Naive thymus-derived CD4-positive, alpha-beta T cell (primary cell): ENCODE measurements at regions not wholly inside any gene's neighbourhood (a gene's known extent, or its start where the extent isn't known, plus 50 kb on each side); places are given as distances from the start of the nearest gene placed in this dataset.

Experiments used
- ATAC-seq: fragments of 150-1000 bp; cut with Tn5 transposase; 2 replicates; pipeline ENCODE4 v1.10.0; 2021; ENCODE audit warnings: mild to moderate bottlenecking, moderate library complexity
- CTCF ChIA-PET: fragments of 350-600 bp; sonication (Branson Sonifier 250); formaldehyde crosslinking; loops from one replicate; lab custom pipeline; 2021; ENCODE audit warnings: antibody characterized with exemption; lab: Charles Lee
- POLR2A ChIA-PET: fragments of 350-600 bp; sonication (Branson Sonifier 250); formaldehyde crosslinking; loops from one replicate; lab custom pipeline; 2021; ENCODE audit warnings: antibody characterized with exemption, inconsistent platforms; lab: Charles Lee
- DNase-seq, 9 donors: peaks; one replicate each; pipeline versions ENCODE4 v3.0.0 to v3.0.0-alpha.2; 2020 to 2022; ENCODE audit warnings: mixed read lengths in 1 of 9
- H3K27ac ChIP-seq: one replicate; pipeline ENCODE4 v1.7.0; 2013; ENCODE audit warnings: mild to moderate bottlenecking, low read depth, low read length, moderate library complexity
- H3K27me3 ChIP-seq, 2 donors: one replicate each; pipeline ENCODE4 v1.7.0; 2013; ENCODE audit warnings: low read length in 2 of 2, mild to moderate bottlenecking in 2 of 2, moderate library complexity in 2 of 2; ENCODE audit not compliant: control insufficient read depth in 2 of 2, insufficient read depth in 2 of 2
- H3K36me3 ChIP-seq, 3 experiments: 1 replicate in 2 of 3; 2 replicates in 1 of 3; pipeline ENCODE4 v1.7.0; 2013; ENCODE audit warnings: low read length in 3 of 3, mild to moderate bottlenecking in 3 of 3, moderate library complexity in 1 of 3; ENCODE audit not compliant: insufficient read depth in 3 of 3, control insufficient read depth in 2 of 3
- H3K4me1 ChIP-seq, 2 donors: one replicate each; pipeline ENCODE4 v1.7.0; 2013; ENCODE audit warnings: low read length in 2 of 2, mild to moderate bottlenecking in 2 of 2, moderate library complexity in 1 of 2; ENCODE audit not compliant: control insufficient read depth in 2 of 2, insufficient read depth in 2 of 2
- H3K4me3 ChIP-seq: 2 replicates; pipeline ENCODE4 v1.7.0; 2013; ENCODE audit warnings: mild to moderate bottlenecking, low read length
- H3K9me3 ChIP-seq, 3 experiments: 1 replicate in 2 of 3; 2 replicates in 1 of 3; pipeline ENCODE4 v1.7.0; 2013; ENCODE audit warnings: low read length in 3 of 3; ENCODE audit not compliant: control insufficient read depth in 2 of 3
- H3K27ac Mint-ChIP-seq, 9 donors: one replicate each; pipeline ENCODE4 v1.8.0; 2020 to 2022; ENCODE audit warnings: mixed read lengths in 9 of 9, mild to moderate bottlenecking in 8 of 9, moderate library complexity in 5 of 9, inconsistent platforms in 2 of 9
- H3K27me3 Mint-ChIP-seq, 5 donors: one replicate each; pipeline ENCODE4 v1.8.0; 2021 to 2022; ENCODE audit warnings: mixed read lengths in 5 of 5, mild to moderate bottlenecking in 1 of 5
- H3K36me3 Mint-ChIP-seq, 5 donors: one replicate each; pipeline ENCODE4 v1.8.0; 2020 to 2022; ENCODE audit warnings: mixed read lengths in 5 of 5, mild to moderate bottlenecking in 3 of 5, inconsistent platforms in 1 of 5
- H3K4me1 Mint-ChIP-seq, 7 donors: one replicate each; pipeline ENCODE4 v1.8.0; 2020 to 2022; ENCODE audit warnings: mixed read lengths in 7 of 7, mild to moderate bottlenecking in 3 of 7, inconsistent platforms in 1 of 7
- H3K4me3 Mint-ChIP-seq, 10 donors: one replicate each; pipeline ENCODE4 v1.8.0; 2020 to 2022; ENCODE audit warnings: mild to moderate bottlenecking in 10 of 10, mixed read lengths in 10 of 10, moderate library complexity in 6 of 10, inconsistent platforms in 2 of 10
- H3K9me3 Mint-ChIP-seq, 11 donors: one replicate each; pipeline ENCODE4 v1.8.0; 2020 to 2022; ENCODE audit warnings: mixed read lengths in 11 of 11, mild to moderate bottlenecking in 4 of 11, inconsistent platforms in 1 of 11, moderate library complexity in 1 of 11
- intact Hi-C, 2 donors: fragments of 100-400 bp; cut with micrococcal nuclease; formaldehyde crosslinking; loops; one replicate each; pipeline ENCODE4 v1.15.1; 2023

GRCh38 chr18:6623278-6623677 is 106.2 kb upstream of the ARHGAP28 start:
- Histone ChIP-seq H3K4me1 (no peaks in the 10 kb centered on the region), H3K36me3 (no peaks in the 10 kb centered on the region), H3K27ac (no peak overlapping the region), H3K9me3 (no peaks in the 10 kb centered on the region), H3K27me3 (no peaks in the 10 kb centered on the region), H3K4me3 (no peak overlapping the region)
- H3K27me3 Mint-ChIP-seq: no peaks in the 10 kb centered on the region
- H3K36me3 Mint-ChIP-seq: no peaks in the 10 kb centered on the region
- ChIA-PET CTCF (no interaction called here), POLR2A (no interaction called here)
- no peaks in the 10 kb centered on the region for H3K4me1 Mint-ChIP-seq
- DNase-seq (no peak), ATAC-seq (no peak)
- no peak overlapping the region for H3K4me3 Mint-ChIP-seq
- peaks cover 0 to 14% (median 0%) of the 10 kb centered on the region in 11 donors for H3K9me3 Mint-ChIP-seq
- intact Hi-C loops: no loop called here
- H3K27ac Mint-ChIP-seq: no peak overlapping the region

- POLR2A ChIA-PET: no interaction called here
- DNase-seq (no peak), ATAC-seq (no peak)
- intact Hi-C loops: no loop called here
- H3K27ac ChIP-seq: no peak overlapping the region
- Mint-ChIP-seq H3K27me3 (no peaks in the 10 kb centered on the region), H3K27ac (no peak overlapping the region), H3K4me3 (no peak overlapping the region), H3K36me3 (no peaks in the 10 kb centered on the region), H3K9me3 (peaks cover 0 to 4% (median 1%) of the 10 kb centered on the region in 11 donors), H3K4me1 (no peaks in the 10 kb centered on the region)
- no peaks in the 10 kb centered on the region for H3K27me3 ChIP-seq
- no peaks in the 10 kb centered on the region for H3K4me1 ChIP-seq
- H3K9me3 ChIP-seq: no peaks in the 10 kb centered on the region
- CTCF ChIA-PET: no interaction called here
- no peak overlapping the region for H3K4me3 ChIP-seq
- H3K36me3 ChIP-seq: no peaks in the 10 kb centered on the region
Measured at GRCh38 chr18:6624271-6624660, 105.2 kb upstream of the ARHGAP28 start.

- ChIA-PET CTCF (no interaction called here), POLR2A (no interaction called here)
- Mint-ChIP-seq H3K9me3 (peaks cover 0 to 4% (median 0%) of the 10 kb centered on the region in 11 donors), H3K27ac (no peak overlapping the region), H3K27me3 (no peaks in the 10 kb centered on the region), H3K4me1 (no peaks in the 10 kb centered on the region), H3K4me3 (no peak overlapping the region), H3K36me3 (no peaks in the 10 kb centered on the region)
- H3K9me3 ChIP-seq: no peaks in the 10 kb centered on the region
- H3K4me3 ChIP-seq: no peak overlapping the region
- intact Hi-C loops: no loop called here
- H3K27ac ChIP-seq: no peak overlapping the region
- DNase-seq (no peak), ATAC-seq (no peak)
- H3K4me1 ChIP-seq: no peaks in the 10 kb centered on the region
- H3K27me3 ChIP-seq: no peaks in the 10 kb centered on the region
- no peaks in the 10 kb centered on the region for H3K36me3 ChIP-seq
Measured at GRCh38 chr18:6624661-6625311, 104.7 kb upstream of the ARHGAP28 start.

GRCh38 chr18:6625481-6625880 is 104.0 kb upstream of the ARHGAP28 start:
- CTCF ChIA-PET: no interaction called here
- H3K27ac ChIP-seq: no peak overlapping the region

GRCh38 chr18:6626457-6626856 is 103.1 kb upstream of the ARHGAP28 start:
- intact Hi-C loops: no loop called here

More at GRCh38 chr18:6625481-6625880, 104.0 kb upstream of the ARHGAP28 start:
- Histone ChIP-seq H3K36me3 (no peaks in the 10 kb centered on the region), H3K9me3 (no peaks in the 10 kb centered on the region), H3K27me3 (no peaks in the 10 kb centered on the region), H3K4me3 (no peak overlapping the region), H3K4me1 (no peaks in the 10 kb centered on the region)
- Mint-ChIP-seq H3K36me3 (no peaks in the 10 kb centered on the region), H3K4me3 (no peak overlapping the region), H3K9me3 (peaks cover 0 to 4% (median 0%) of the 10 kb centered on the region in 11 donors), H3K27ac (no peak overlapping the region), H3K4me1 (no peaks in the 10 kb centered on the region), H3K27me3 (no peaks in the 10 kb centered on the region)
- no peak for DNase-seq
- intact Hi-C loops: no loop called here
- ATAC-seq: no peak
- POLR2A ChIA-PET: no interaction called here

GRCh38 chr18:6627645-6628044 is 101.9 kb upstream of the ARHGAP28 start:
- no peak overlapping the region for H3K4me3 Mint-ChIP-seq
- no peaks in the 10 kb centered on the region for H3K36me3 ChIP-seq
- H3K36me3 Mint-ChIP-seq: no peaks in the 10 kb centered on the region
- no peaks in the 10 kb centered on the region for H3K4me1 Mint-ChIP-seq
- H3K27me3 Mint-ChIP-seq: no peaks in the 10 kb centered on the region
- H3K4me3 ChIP-seq: no peak overlapping the region
- H3K27ac ChIP-seq: no peak overlapping the region
- no peak for DNase-seq
- intact Hi-C loops: no loop called here
- H3K27me3 ChIP-seq: no peaks in the 10 kb centered on the region
- no peaks in the 10 kb centered on the region for H3K4me1 ChIP-seq
- H3K9me3 Mint-ChIP-seq: peaks cover 0 to 8% (median 0%) of the 10 kb centered on the region in 11 donors
- H3K9me3 ChIP-seq: no peaks in the 10 kb centered on the region
- no peak for ATAC-seq
- ChIA-PET CTCF (no interaction called here), POLR2A (no interaction called here)
- H3K27ac Mint-ChIP-seq: no peak overlapping the region

More at GRCh38 chr18:6626457-6626856, 103.1 kb upstream of the ARHGAP28 start:
- Histone ChIP-seq H3K9me3 (no peaks in the 10 kb centered on the region), H3K4me1 (no peaks in the 10 kb centered on the region), H3K27me3 (no peaks in the 10 kb centered on the region), H3K4me3 (no peak overlapping the region), H3K36me3 (no peaks in the 10 kb centered on the region), H3K27ac (no peak overlapping the region)
- Mint-ChIP-seq H3K9me3 (peaks cover 0 to 4% (median 0%) of the 10 kb centered on the region in 11 donors), H3K27me3 (no peaks in the 10 kb centered on the region), H3K4me1 (no peaks in the 10 kb centered on the region), H3K27ac (no peak overlapping the region), H3K36me3 (no peaks in the 10 kb centered on the region), H3K4me3 (no peak overlapping the region)
- ChIA-PET POLR2A (no interaction called here), CTCF (no interaction called here)
- ATAC-seq (no peak), DNase-seq (no peak)

GRCh38 chr18:6628187-6628586 is 101.3 kb upstream of the ARHGAP28 start:
- ATAC-seq (no peak), DNase-seq (no peak)
- no peaks in the 10 kb centered on the region for H3K27me3 Mint-ChIP-seq
- H3K4me1 ChIP-seq: no peaks in the 10 kb centered on the region
- no peak overlapping the region for H3K27ac ChIP-seq
- CTCF ChIA-PET: no interaction called here
- no peaks in the 10 kb centered on the region for H3K36me3 Mint-ChIP-seq
- H3K4me1 Mint-ChIP-seq: no peaks in the 10 kb centered on the region
- POLR2A ChIA-PET: no interaction called here
- no peak overlapping the region for H3K27ac Mint-ChIP-seq
- H3K36me3 ChIP-seq: no peaks in the 10 kb centered on the region
- H3K9me3 ChIP-seq: no peaks in the 10 kb centered on the region
- no peak overlapping the region for H3K4me3 ChIP-seq
- no peak overlapping the region for H3K4me3 Mint-ChIP-seq
- H3K9me3 Mint-ChIP-seq: peaks cover 0 to 10% (median 1%) of the 10 kb centered on the region in 11 donors
- H3K27me3 ChIP-seq: no peaks in the 10 kb centered on the region
- intact Hi-C loops: no loop called here
